ENCODE measurements at regions not wholly inside any gene's neighbourhood (a gene's known extent, or its start where the extent isn't known, plus 50 kb on each side); places are given as distances from the start of the nearest gene placed in this dataset.

- TF ChIP-seq CTCF (IDR thresholded peaks at IDR 0.05) (no peak), POLR2A (IDR thresholded peaks at IDR 0.05) (no peak)
These were observed 580.2 kb downstream of the EFNA5 start for GRCh38 chr5:107090506-107090905.

Measured in right lobe of liver (tissue), 4 donors.